ENCODE measurements at regions not wholly inside any gene's neighbourhood (a gene's known extent, or its start where the extent isn't known, plus 50 kb on each side); places are given as distances from the start of the nearest gene placed in this dataset.

DNA sequence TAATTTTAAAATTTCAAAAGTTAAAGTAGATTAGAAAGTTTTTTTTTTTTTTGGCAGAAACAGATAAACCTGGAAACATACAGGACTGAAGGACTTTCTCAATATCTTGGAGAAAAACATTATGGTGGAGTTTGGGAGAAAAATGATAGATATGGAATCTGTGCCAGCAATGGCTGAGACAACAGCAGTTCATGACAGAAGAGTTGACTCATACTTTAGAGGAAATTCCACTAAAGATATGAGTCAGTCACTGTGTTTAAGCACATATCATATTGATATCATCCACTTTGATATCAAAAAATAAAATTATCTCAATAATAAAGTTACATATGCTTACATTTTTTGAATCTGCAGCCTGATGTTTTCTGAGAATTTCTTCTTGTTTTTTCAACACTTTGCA lies 193.9 kb upstream of the OR4E1 start:
- no peak for ATAC-seq

DNA sequence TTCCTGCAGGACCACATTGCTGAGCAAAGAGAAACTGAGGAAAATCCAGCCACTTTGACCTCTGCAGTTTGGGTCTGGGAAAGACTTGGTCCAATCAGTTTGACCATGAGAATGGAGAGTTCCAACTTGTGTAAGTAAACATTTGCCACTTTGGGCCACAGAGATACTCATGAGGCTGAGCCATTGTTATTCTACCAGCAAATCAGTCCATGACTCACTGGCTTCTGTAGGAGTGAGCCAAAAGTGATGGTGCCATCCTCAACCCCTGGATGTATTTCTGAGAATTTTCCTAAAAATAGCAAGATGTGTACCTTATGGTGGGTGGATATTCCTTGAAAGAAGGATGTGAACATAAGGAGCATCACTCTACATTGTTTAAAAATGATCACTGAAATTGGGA lies 192.9 kb upstream of the OR4E1 start:
- TF ChIP-seq BACH2 (CRISPR knock-in tag; IDR thresholded peaks at IDR 0.05; ENCODE audit: borderline replicate concordance) (no peak), ZFP30 (CRISPR knock-in tag; IDR thresholded peaks at IDR 0.05) (no peak), ZNF70 (CRISPR knock-in tag; IDR thresholded peaks at IDR 0.05) (no peak), ESRRG (CRISPR knock-in tag; IDR thresholded peaks at IDR 0.05) (no peak), ISL1 (CRISPR knock-in tag; IDR thresholded peaks at IDR 0.05) (no peak)
- ATAC-seq: no peak

More for the DNA sequence above, 193.9 kb upstream of the OR4E1 start:
- no peak for TF ChIP-seq ZNF565 (CRISPR knock-in tag; conservative IDR thresholded peaks at IDR 0.05; ENCODE audit: low read depth)
- TF ChIP-seq TOX (CRISPR knock-in tag; IDR thresholded peaks at IDR 0.05; ENCODE audit: borderline replicate concordance): no peak
- TF ChIP-seq CSDC2 (CRISPR knock-in tag; IDR thresholded peaks at IDR 0.05): no peak
- no peak for TF ChIP-seq PPARA (CRISPR knock-in tag; IDR thresholded peaks at IDR 0.05; ENCODE audit: borderline replicate concordance)
- TF ChIP-seq, protein P1, sequence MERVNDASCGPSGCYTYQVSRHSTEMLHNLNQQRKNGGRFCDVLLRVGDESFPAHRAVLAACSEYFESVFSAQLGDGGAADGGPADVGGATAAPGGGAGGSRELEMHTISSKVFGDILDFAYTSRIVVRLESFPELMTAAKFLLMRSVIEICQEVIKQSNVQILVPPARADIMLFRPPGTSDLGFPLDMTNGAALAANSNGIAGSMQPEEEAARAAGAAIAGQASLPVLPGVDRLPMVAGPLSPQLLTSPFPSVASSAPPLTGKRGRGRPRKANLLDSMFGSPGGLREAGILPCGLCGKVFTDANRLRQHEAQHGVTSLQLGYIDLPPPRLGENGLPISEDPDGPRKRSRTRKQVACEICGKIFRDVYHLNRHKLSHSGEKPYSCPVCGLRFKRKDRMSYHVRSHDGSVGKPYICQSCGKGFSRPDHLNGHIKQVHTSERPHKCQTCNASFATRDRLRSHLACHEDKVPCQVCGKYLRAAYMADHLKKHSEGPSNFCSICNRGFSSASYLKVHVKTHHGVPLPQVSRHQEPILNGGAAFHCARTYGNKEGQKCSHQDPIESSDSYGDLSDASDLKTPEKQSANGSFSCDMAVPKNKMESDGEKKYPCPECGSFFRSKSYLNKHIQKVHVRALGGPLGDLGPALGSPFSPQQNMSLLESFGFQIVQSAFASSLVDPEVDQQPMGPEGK (CRISPR knock-in tag; IDR thresholded peaks at IDR 0.05; ENCODE audit: borderline replicate concordance): no peak
- no peak for TF ChIP-seq ESRRG (CRISPR knock-in tag; IDR thresholded peaks at IDR 0.05)
- TF ChIP-seq, protein P2, sequence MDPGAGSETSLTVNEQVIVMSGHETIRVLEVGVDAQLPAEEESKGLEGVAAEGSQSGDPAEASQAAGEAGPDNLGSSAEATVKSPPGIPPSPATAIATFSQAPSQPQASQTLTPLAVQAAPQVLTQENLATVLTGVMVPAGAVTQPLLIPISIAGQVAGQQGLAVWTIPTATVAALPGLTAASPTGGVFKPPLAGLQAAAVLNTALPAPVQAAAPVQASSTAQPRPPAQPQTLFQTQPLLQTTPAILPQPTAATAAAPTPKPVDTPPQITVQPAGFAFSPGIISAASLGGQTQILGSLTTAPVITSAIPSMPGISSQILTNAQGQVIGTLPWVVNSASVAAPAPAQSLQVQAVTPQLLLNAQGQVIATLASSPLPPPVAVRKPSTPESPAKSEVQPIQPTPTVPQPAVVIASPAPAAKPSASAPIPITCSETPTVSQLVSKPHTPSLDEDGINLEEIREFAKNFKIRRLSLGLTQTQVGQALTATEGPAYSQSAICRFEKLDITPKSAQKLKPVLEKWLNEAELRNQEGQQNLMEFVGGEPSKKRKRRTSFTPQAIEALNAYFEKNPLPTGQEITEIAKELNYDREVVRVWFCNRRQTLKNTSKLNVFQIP (CRISPR knock-in tag; IDR thresholded peaks at IDR 0.05; ENCODE audit: borderline replicate concordance, low read depth): no peak

DNA sequence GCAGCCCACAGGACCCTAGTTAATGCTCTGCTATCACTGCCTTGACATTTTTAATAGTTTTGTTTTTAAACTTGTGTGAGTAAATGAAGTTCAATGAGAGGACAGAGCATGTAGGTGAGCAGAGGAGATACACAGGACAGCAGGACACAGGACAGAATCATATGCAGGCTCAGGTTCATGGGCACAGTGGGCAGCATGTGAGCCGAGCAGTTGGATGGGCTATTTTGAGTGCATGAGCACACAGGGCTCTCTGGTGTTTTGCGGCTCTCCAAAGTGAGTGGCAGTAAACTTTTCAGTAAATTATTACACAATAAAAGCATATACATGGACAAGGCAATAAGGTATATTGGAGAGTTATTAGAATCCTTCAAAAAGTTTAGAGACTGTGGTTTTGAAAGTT lies 189.7 kb upstream of the OR4E1 start:
- TF ChIP-seq ISL1 (CRISPR knock-in tag; IDR thresholded peaks at IDR 0.05) (no peak), ZFP30 (CRISPR knock-in tag; IDR thresholded peaks at IDR 0.05) (no peak), TOX (CRISPR knock-in tag; IDR thresholded peaks at IDR 0.05; ENCODE audit: borderline replicate concordance) (no peak), PPARA (CRISPR knock-in tag; IDR thresholded peaks at IDR 0.05; ENCODE audit: borderline replicate concordance) (no peak), ZNF8 (CRISPR knock-in tag; IDR thresholded peaks at IDR 0.05) (no peak), GLIS3 (CRISPR knock-in tag; IDR thresholded peaks at IDR 0.05) (no peak), ARNTL (CRISPR knock-in tag; IDR thresholded peaks at IDR 0.05; ENCODE audit: borderline replicate concordance, low read depth) (no peak), ZNF565 (CRISPR knock-in tag; conservative IDR thresholded peaks at IDR 0.05; ENCODE audit: low read depth) (no peak), ESRRG (CRISPR knock-in tag; IDR thresholded peaks at IDR 0.05) (no peak)
- ATAC-seq: no peak

DNA sequence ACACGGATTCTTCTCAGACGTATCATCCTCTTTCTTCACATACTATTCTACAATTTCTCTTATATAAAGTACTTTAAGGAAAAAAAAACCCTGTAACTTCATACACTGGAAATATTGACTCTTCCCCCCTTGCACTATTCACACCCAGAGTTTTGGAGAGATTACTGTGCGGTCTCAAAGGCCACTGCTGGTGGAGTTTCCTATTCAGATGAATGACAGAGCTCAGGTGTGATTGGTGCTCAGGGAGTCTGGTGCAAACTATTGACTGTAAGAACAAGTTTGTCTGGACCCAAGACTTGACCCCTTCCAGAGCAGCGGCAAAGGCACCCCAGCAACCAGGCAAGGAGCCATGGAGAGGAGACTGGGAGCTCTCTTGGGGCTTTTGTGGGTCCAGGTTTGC lies 187.5 kb upstream of the OR4E1 start:
- ATAC-seq: no peak
- TF ChIP-seq PPARA (CRISPR knock-in tag; IDR thresholded peaks at IDR 0.05; ENCODE audit: borderline replicate concordance): no peak
- TF ChIP-seq, protein P3, sequence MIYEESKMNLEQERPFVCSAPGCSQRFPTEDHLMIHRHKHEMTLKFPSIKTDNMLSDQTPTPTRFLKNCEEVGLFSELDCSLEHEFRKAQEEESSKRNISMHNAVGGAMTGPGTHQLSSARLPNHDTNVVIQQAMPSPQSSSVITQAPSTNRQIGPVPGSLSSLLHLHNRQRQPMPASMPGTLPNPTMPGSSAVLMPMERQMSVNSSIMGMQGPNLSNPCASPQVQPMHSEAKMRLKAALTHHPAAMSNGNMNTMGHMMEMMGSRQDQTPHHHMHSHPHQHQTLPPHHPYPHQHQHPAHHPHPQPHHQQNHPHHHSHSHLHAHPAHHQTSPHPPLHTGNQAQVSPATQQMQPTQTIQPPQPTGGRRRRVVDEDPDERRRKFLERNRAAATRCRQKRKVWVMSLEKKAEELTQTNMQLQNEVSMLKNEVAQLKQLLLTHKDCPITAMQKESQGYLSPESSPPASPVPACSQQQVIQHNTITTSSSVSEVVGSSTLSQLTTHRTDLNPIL (CRISPR knock-in tag; IDR thresholded peaks at IDR 0.05; ENCODE audit: low read depth): no peak
- no peak for TF ChIP-seq OSR1 (CRISPR knock-in tag; IDR thresholded peaks at IDR 0.05)
- no peak for TF ChIP-seq RARB (CRISPR knock-in tag; IDR thresholded peaks at IDR 0.05)
- TF ChIP-seq GLIS3 (CRISPR knock-in tag; IDR thresholded peaks at IDR 0.05): no peak
- TF ChIP-seq ZC3H10 (CRISPR knock-in tag; IDR thresholded peaks at IDR 0.05): no peak
- TF ChIP-seq, protein P4, sequence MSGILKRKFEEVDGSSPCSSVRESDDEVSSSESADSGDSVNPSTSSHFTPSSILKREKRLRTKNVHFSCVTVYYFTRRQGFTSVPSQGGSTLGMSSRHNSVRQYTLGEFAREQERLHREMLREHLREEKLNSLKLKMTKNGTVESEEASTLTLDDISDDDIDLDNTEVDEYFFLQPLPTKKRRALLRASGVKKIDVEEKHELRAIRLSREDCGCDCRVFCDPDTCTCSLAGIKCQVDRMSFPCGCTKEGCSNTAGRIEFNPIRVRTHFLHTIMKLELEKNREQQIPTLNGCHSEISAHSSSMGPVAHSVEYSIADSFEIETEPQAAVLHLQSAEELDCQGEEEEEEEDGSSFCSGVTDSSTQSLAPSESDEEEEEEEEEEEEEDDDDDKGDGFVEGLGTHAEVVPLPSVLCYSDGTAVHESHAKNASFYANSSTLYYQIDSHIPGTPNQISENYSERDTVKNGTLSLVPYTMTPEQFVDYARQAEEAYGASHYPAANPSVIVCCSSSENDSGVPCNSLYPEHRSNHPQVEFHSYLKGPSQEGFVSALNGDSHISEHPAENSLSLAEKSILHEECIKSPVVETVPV (CRISPR knock-in tag; IDR thresholded peaks at IDR 0.05): no peak
- TF ChIP-seq ESRRG (CRISPR knock-in tag; IDR thresholded peaks at IDR 0.05): no peak
- TF ChIP-seq TCF4 (CRISPR knock-in tag; IDR thresholded peaks at IDR 0.05; ENCODE audit: borderline replicate concordance): no peak
- TF ChIP-seq, protein P2 (CRISPR knock-in tag; IDR thresholded peaks at IDR 0.05; ENCODE audit: borderline replicate concordance, low read depth): no peak
- TF ChIP-seq ZNF70 (CRISPR knock-in tag; IDR thresholded peaks at IDR 0.05): no peak
- TF ChIP-seq ZFP3 (CRISPR knock-in tag; IDR thresholded peaks at IDR 0.05): no peak
- no peak for TF ChIP-seq ZNF565 (CRISPR knock-in tag; conservative IDR thresholded peaks at IDR 0.05; ENCODE audit: low read depth)
